Fibroblast of lung (primary cell): ENCODE measurements at regions not wholly inside any gene's neighbourhood (a gene's known extent, or its start where the extent isn't known, plus 50 kb on each side); places are given as distances from the start of the nearest gene placed in this dataset.
A peak's percentile ranks its signal among the peaks of the same experiment; 100 is the strongest.
"Not testable (repeated sequence)": the region's sequence is repeated elsewhere in the genome, so short reads cannot be mapped to it uniquely, and the experiment has no call there.

Experiments used
- DNase-seq, 2 donors: peaks; one replicate each; pipeline versions ENCODE4 v3.0.0 to v3.0.0-alpha.2; 2010; ENCODE audit warnings: low read depth in 2 of 2
- H2AFZ ChIP-seq: 2 replicates; pipeline ENCODE4 v1.5.1; 2012; ENCODE audit warnings: low read length, control low read depth, inconsistent platforms
- H3K27ac ChIP-seq: 2 replicates; pipeline ENCODE4 v1.5.1; 2011; ENCODE audit warnings: low read length, control low read depth; ENCODE audit not compliant: insufficient read depth
- H3K27me3 ChIP-seq: 2 replicates; pipeline ENCODE4 v1.5.1; 2011; ENCODE audit warnings: mild to moderate bottlenecking, low read length; ENCODE audit not compliant: control insufficient read depth, insufficient read depth
- H3K36me3 ChIP-seq: 2 replicates; pipeline ENCODE4 v1.5.1; 2011; ENCODE audit warnings: low read length; ENCODE audit not compliant: control insufficient read depth, insufficient read depth
- H3K4me1 ChIP-seq: 2 replicates; pipeline ENCODE4 v1.5.1; 2011; ENCODE audit warnings: low read length; ENCODE audit not compliant: control insufficient read depth, insufficient read depth; ENCODE audit errors: extremely low read depth
- H3K4me2 ChIP-seq: 2 replicates; pipeline ENCODE4 v1.5.1; 2011; ENCODE audit warnings: low read length, control low read depth; ENCODE audit not compliant: insufficient read depth; ENCODE audit errors: extremely low read depth
- H3K4me3 ChIP-seq, 4 experiments: fragments of 200-600 bp in 1 of 4; sonication (generic) in 1 of 4; replicated peaks in 1 of 4; 2 replicates each; pipeline ENCODE4 v1.5.1; 2011 to 2016; ENCODE audit warnings: low read length in 4 of 4, low read depth in 3 of 4, mild to moderate bottlenecking in 3 of 4, control low read depth in 2 of 4, inconsistent platforms in 1 of 4, mixed read lengths in 1 of 4; ENCODE audit not compliant: insufficient read depth in 1 of 4; ENCODE audit errors: control extremely low read depth in 1 of 4
- H3K79me2 ChIP-seq: 2 replicates; pipeline ENCODE4 v1.5.1; 2012; ENCODE audit warnings: mild to moderate bottlenecking, low read length, inconsistent platforms; ENCODE audit not compliant: control insufficient read depth, insufficient read depth
- H3K9ac ChIP-seq: 2 replicates; pipeline ENCODE4 v1.5.1; 2011; ENCODE audit warnings: mild to moderate bottlenecking, low read length, control low read depth; ENCODE audit not compliant: insufficient read depth
- H3K9me3 ChIP-seq: 2 replicates; pipeline ENCODE4 v1.5.1; 2012; ENCODE audit warnings: low read depth, low read length; ENCODE audit not compliant: control insufficient read depth, insufficient read depth
- H4K20me1 ChIP-seq: 2 replicates; pipeline ENCODE4 v1.5.1; 2011; ENCODE audit warnings: low read length; ENCODE audit not compliant: control insufficient read depth, insufficient read depth; ENCODE audit errors: extremely low read depth
- CTCF ChIP-seq, 2 donors: IDR thresholded peaks in 1 of 2; conservative IDR thresholded peaks in 1 of 2; 1 replicate in 1 of 2; 2 replicates in 1 of 2; pipeline ENCODE4 v1.5.1; 2011 to 2012; ENCODE audit warnings: low read length in 2 of 2, control low read depth in 1 of 2, inconsistent platforms in 1 of 2, low read depth in 1 of 2, mild to moderate bottlenecking in 1 of 2
- EZH2 ChIP-seq: IDR thresholded peaks from 2 replicates; pipeline ENCODE4 v1.5.1; 2012; ENCODE audit warnings: low read length, control low read depth, mild to moderate bottlenecking; ENCODE audit errors: missing control alignments

- H2AFZ ChIP-seq: no peak overlapping the region
- no peaks in the 10 kb centered on the region for H3K27me3 ChIP-seq
- H3K4me2 ChIP-seq: no peak overlapping the region
- no peaks in the 10 kb centered on the region for H3K79me2 ChIP-seq
- no peak overlapping the region for H3K9ac ChIP-seq
- no peaks in the 10 kb centered on the region for H3K36me3 ChIP-seq
- DNase-seq: peak in 1 of 2 donors; percentile 45
- H3K9me3 ChIP-seq: no peaks in the 10 kb centered on the region
- no peak overlapping the region for H3K4me3 ChIP-seq
- H3K27ac ChIP-seq: no peak overlapping the region
- H4K20me1 ChIP-seq: no peaks in the 10 kb centered on the region
- no peak for TF ChIP-seq EZH2
- no peak for TF ChIP-seq CTCF (conservative IDR thresholded peaks at IDR 0.05 in 1 of 2, IDR thresholded peaks at IDR 0.05 in 1 of 2; ENCODE audit: low read depth in 1 of 2, low read length in 2 of 2)
- H3K4me1 ChIP-seq: no peaks in the 10 kb centered on the region
Measured at GRCh38 chr10:4902571-4903011, 60.6 kb upstream of the AKR1C1 start.

GRCh38 chr10:4903126-4903525 is 60.1 kb upstream of the AKR1C1 start:
- H3K4me2 ChIP-seq, H3K9ac ChIP-seq, H2AFZ ChIP-seq, H3K4me3 ChIP-seq, H3K4me1 ChIP-seq, DNase-seq, H4K20me1 ChIP-seq, H3K27ac ChIP-seq, H3K36me3 ChIP-seq, H3K9me3 ChIP-seq, H3K79me2 ChIP-seq, H3K27me3 ChIP-seq: not testable (repeated sequence)

GRCh38 chr10:4903675-4904074 is 59.5 kb upstream of the AKR1C1 start:
- H3K9ac ChIP-seq, H3K27ac ChIP-seq, H3K36me3 ChIP-seq, H3K4me3 ChIP-seq, H3K27me3 ChIP-seq, DNase-seq, H4K20me1 ChIP-seq, H3K9me3 ChIP-seq, H2AFZ ChIP-seq, H3K4me2 ChIP-seq, H3K4me1 ChIP-seq, H3K79me2 ChIP-seq: not testable (repeated sequence)

GRCh38 chr10:4909118-4909517 is 54.1 kb upstream of the AKR1C1 start:
- Histone ChIP-seq H3K4me2 (no peak overlapping the region), H3K36me3 (no peaks in the 10 kb centered on the region), H3K4me3 (no peak overlapping the region), H3K9ac (no peak overlapping the region), H4K20me1 (no peaks in the 10 kb centered on the region), H3K4me1 (no peaks in the 10 kb centered on the region), H2AFZ (no peak overlapping the region), H3K79me2 (no peaks in the 10 kb centered on the region), H3K27ac (no peak overlapping the region), H3K9me3 (no peaks in the 10 kb centered on the region), H3K27me3 (no peaks in the 10 kb centered on the region)
- TF ChIP-seq EZH2: no peak
- TF ChIP-seq CTCF (conservative IDR thresholded peaks at IDR 0.05 in 1 of 2, IDR thresholded peaks at IDR 0.05 in 1 of 2; ENCODE audit: low read depth in 1 of 2, low read length in 2 of 2): no peak
- DNase-seq: no peak
